GM12891 (cell line): ENCODE measurements at regions not wholly inside any gene's neighbourhood (a gene's known extent, or its start where the extent isn't known, plus 50 kb on each side); places are given as distances from the start of the nearest gene placed in this dataset.

Experiments
- POLR2A ChIP-seq: IDR thresholded peaks from 2 replicates; pipeline ENCODE4 v1.6.1; 2011; ENCODE audit warnings: low read depth, low read length, control low read depth
- POLR2AphosphoS5 ChIP-seq: IDR thresholded peaks from 2 replicates; pipeline ENCODE4 v1.6.1; 2011; ENCODE audit warnings: low read depth, low read length, control low read depth

GRCh38 chr11:121740902-121741301, 288.1 kb upstream of the SORL1-AS1 start:
- TF ChIP-seq POLR2A, result no peak
- TF ChIP-seq POLR2AphosphoS5, result no peak
